Smooth muscle cell of the brain vasculature (primary cell): ENCODE measurements at regions not wholly inside any gene's neighbourhood (a gene's known extent, or its start where the extent isn't known, plus 50 kb on each side); places are given as distances from the start of the nearest gene placed in this dataset.

Experiments used
- DNase-seq: peaks from one replicate; pipeline ENCODE4 v3.0.0-alpha.2; 2012; ENCODE audit warnings: low read depth, low spot score

- DNase-seq = no peak
These were observed 1029.6 kb downstream of the TTLL7 start for GRCh38 chr1:82969340-82969739.

DNA sequence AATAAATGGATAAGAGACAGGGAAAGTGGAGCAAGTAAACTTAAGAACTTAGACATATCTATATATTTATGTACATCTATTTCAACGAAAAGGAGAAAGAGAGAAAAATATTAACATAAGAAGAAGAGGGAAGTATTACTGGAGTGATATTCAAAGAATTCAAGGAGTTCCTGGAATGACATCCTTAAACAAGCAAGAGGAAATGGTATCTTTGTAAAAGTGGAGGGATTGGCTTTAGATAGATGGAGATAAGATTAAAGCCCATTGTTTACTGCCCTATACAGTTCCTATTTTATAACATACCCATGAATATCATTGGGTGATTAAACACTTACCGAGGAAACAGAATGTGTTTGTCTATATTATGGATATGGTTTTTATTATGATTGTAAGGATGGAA is 1036.3 kb downstream of the TTLL7 start:
- no peak for DNase-seq

GRCh38 chr1:82950606-82951200 is 1048.2 kb downstream of the TTLL7 start:
- no peak for DNase-seq

DNA sequence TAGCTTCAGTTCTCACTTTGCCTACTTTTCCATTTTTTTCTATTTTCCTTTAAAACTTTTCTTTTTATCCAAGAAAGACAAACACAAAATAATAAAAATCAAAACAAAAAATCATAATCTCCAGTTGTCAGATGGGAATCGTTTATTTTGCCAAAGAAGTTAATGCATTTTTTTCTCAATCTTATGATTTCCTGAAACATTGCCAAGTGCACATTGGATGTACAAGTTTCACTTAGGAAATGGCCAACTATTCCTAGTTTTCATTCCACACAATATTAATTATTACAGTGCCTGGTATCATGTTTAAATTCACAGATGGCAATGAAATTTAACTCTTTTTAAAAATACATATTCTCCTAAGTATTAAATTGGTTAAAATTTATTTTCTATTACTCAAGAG is 1050.5 kb downstream of the TTLL7 start:
- DNase-seq = no peak

GRCh38 chr1:82947278-82947677 is 1051.7 kb downstream of the TTLL7 start:
- no peak for DNase-seq

DNA sequence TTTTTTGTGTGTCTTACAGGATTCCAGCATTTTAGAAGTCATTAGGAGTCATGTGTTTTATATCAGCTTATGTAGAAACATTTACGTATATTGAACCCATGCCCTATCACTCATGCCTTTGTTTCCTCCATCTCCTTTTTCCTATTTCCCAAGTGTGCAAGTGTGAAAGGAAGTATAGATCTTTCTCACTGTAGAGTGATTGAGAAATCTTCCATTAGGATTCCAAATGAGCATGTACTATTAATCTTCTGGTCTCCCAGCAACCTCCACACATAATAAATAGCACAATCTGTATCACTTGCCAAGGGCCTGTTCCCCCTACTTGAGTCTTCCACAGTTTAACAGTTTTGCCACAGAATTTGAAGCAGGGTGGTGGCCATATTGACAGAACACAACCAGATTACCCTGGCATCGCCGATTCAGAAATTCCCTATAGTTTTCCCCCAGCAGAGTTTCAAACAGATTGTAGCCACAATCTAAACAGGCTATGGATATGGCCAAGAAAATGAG is 1052.8 kb downstream of the TTLL7 start:
- no peak for DNase-seq

GRCh38 chr1:82944822-82945221 is 1054.1 kb downstream of the TTLL7 start:
- no peak for DNase-seq

- DNase-seq = no peak
These were observed 1064.9 kb downstream of the TTLL7 start for GRCh38 chr1:82934074-82934473.

DNA sequence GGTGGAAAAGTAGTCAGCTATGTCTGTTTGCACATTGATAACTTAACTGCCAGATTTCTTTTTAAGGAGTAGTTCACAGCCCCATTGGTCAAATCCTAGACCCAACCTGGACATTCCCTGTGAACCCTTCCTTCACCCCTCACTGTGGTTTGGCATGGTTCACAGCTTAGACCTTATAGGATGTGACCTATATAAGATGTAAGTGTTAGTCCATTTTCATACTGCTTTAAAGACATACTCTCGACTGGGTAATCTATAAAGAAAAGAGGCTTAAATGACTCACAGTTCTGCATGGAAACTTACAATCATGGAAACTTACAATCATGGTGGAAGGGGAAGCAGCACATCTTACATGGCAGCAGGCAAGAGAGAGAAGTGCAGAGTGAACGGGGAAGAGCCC is 1066.2 kb downstream of the TTLL7 start:
- DNase-seq = no peak

GRCh38 chr1:82932207-82932606 is 1066.7 kb downstream of the TTLL7 start:
- DNase-seq = no peak

- no peak for DNase-seq
These were observed 1067.9 kb downstream of the TTLL7 start for GRCh38 chr1:82931006-82931405.

DNA sequence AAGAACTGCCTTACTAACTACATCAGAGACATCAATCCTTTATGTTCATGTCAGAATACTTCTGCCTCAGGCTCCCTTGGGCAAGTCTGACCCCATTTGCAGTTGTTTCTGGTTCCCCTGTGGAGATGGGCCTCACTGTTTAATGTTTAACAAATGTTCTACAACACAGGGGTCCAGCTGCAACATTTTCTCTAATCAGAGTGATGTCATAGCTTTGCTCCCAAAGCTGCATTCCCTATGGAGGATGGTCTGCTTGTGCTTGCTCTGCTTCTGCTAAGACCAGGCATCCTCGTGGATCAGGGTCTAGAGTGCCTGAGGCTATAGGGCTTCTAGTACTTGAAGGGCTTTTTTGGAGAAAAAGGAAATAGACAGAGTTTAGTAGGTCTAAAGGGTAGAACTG is 1071.2 kb downstream of the TTLL7 start:
- DNase-seq = peak; percentile 18

DNA sequence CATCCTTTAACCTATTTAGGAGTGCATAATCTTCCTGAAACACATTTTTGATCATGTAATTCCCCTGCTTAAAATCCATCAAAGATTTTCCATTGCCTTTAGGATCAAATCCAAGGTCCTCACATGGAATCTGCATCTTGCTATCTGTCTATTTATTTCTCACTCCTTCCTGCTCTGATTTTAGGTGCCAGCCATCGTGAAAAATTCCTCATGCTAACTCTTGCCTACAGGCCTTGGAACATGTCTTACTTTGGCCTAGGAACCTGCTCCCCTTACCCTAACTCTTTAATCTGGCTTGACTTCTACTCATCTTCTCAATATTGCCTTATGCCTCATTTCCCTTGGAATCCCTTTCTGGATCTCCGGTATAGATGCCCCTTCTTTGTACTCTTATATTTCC is 1074.3 kb downstream of the TTLL7 start:
- DNase-seq = no peak

GRCh38 chr1:82923931-82924330 is 1075.0 kb downstream of the TTLL7 start:
- DNase-seq = no peak

DNA sequence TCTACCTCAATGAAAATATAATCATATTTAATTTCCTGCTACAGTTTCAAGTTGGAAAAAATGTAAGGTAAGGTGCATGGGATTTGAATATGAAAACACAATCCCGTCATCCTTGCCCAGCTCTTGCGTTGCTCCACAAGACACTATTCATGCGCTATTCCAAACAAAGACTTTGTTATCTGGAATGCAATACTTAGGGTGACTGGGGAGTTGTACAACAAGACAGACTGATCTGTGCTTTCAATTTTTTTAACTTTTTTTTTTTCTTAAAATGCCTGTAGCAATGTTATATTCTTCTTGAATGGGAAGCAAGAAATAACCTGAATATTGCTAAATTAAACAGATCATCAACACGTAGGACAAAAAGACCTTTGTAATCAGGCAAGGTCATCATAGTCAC is 1077.2 kb downstream of the TTLL7 start:
- DNase-seq = no peak

GRCh38 chr1:82920418-82921248 is 1078.3 kb downstream of the TTLL7 start:
- DNase-seq = no peak

DNA sequence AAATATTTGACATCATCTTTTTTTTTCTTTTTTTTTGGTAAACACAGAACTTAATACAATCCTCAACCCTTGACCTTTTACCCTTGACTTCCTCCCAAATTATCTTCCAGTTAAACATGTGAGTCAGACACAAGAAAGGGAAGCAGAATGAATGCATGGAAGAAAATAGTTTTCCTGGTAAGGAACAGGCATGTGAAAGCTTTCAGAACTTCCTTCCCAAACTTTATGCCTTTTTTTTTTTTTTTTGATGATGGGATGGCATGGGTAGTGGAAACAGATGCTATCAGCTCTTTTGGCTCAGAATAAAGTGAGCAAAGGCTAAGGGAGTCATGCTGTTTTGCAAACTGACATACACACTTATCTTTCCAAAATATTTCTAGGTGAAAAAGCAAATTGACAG is 1079.1 kb downstream of the TTLL7 start:
- no peak for DNase-seq

DNA sequence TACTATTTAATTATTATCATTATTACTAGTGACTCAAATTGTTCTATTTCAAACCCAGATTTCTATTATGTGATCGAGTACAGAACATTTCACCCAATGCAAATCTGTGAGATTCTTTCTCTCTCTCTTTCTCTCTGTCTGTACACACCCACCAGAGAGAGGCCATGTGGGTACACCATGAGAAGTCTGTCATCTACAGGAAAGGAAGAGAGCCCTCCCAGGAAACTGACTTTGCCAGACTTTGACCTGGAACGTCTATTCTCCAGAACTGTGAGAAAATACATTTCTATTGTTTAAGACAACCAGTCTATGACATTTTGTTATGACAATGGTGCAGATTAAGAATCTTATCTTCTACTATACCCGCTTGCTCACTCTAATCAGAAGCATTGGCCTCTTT is 1091.6 kb downstream of the TTLL7 start:
- no peak for DNase-seq

- DNase-seq = no peak
These were observed 1095.3 kb downstream of the TTLL7 start for GRCh38 chr1:82903626-82904025.

GRCh38 chr1:82901561-82901960 is 1097.4 kb downstream of the TTLL7 start:
- no peak for DNase-seq

DNA sequence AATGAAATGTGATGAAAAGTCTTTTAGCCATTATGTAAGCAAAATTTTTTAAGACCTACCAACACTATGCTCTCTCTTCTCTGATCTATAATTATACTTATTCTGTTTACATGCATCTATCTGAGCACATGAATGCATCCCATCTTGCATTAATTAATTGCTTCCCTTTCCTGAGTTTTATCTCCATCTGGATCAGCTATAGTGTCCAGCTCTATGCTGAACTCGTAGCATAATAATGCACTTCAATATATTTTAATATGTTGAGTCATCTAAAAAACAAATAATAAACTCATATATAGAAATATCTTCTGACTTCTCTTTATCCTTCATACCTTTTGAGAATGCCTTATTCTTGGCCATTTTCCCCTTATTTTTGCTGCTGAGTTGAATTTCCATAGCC is 1097.8 kb downstream of the TTLL7 start:
- no peak for DNase-seq

- no peak for DNase-seq
These were observed 1098.3 kb downstream of the ADGRL2 start for GRCh38 chr1:82899017-82899416.

DNA sequence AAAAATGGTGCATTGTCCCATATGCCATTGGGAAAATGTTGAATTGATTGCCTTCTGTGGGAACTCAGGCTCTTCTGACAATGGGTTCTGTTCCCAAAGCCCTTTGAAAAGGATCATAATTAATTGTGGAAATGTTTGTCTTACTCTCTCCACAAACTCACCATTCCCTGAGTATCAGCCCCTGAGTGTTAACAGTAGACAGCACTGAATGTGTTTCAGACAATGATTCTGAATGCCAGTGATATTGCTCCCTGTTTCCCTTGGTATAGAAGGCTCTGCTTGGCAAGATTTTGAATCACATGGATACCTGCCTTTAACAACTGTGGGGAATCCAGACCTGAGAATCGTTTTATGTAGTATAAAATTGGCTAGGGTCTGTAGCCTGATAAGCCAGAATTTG is 1096.8 kb downstream of the ADGRL2 start:
- no peak for DNase-seq
